SK-N-MC (cell line): ENCODE measurements at regions not wholly inside any gene's neighbourhood (a gene's known extent, or its start where the extent isn't known, plus 50 kb on each side); places are given as distances from the start of the nearest gene placed in this dataset.
"Not testable (repeated sequence)": the region's sequence is repeated elsewhere in the genome, so short reads cannot be mapped to it uniquely, and the experiment has no call there.

Source experiments
- EZH2 ChIP-seq: fragments of 200-600 bp; sonication (generic); IDR thresholded peaks from one replicate; pipeline ENCODE4 v1.6.1; 2017; ENCODE audit warnings: antibody characterized with exemption
- FOXP2 ChIP-seq: optimal IDR thresholded peaks from 2 replicates; pipeline ENCODE3; 2011; ENCODE audit warnings: mild to moderate bottlenecking, moderate library complexity; ENCODE audit not compliant: insufficient read depth; ENCODE audit errors: extremely low read length, control extremely low read depth
- POLR2AphosphoS5 ChIP-seq: IDR thresholded peaks from 2 replicates; pipeline ENCODE4 v1.6.1; 2012; ENCODE audit warnings: mild to moderate bottlenecking, low read depth, low read length, borderline replicate concordance

DNA sequence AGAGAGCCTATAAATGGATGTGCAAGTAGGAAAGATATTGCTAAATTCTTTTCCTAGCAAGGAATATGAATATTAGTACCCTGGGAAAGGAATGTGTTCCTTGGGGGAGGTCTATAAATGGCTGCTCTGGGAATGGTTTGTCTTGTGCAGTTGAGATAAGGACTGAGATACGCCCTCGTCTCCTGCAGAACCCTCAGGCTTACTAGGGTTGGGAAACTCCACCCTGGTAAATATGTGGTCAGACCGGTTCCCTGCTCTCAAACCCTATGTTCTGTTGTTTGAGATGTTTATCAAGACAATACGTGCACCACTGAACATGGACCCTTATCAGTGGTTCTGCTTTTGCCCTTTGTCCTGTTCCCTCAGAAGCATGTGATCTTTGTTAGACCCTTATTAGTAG is 1698.9 kb downstream of the GRIK2 start:
- TF ChIP-seq EZH2, POLR2AphosphoS5, FOXP2: not testable (repeated sequence)
